IMR-90 (cell line): ENCODE measurements at regions not wholly inside any gene's neighbourhood (a gene's known extent, or its start where the extent isn't known, plus 50 kb on each side); places are given as distances from the start of the nearest gene placed in this dataset.
A peak's percentile ranks its signal among the peaks of the same experiment; 100 is the strongest.

Experiments
- ATAC-seq: fragments of 200-7000 bp; cut with Tn5 transposase; 2 replicates; pipeline ENCODE4 v1.9.1; 2020; ENCODE audit warnings: low read depth, mild to moderate bottlenecking, moderate library complexity
- BruUV-seq: library from RNA; stranded (reverse); fragments of 400-500 nt; replicated peaks from 2 replicates; lab custom pipeline; 2021; lab: Mats Ljungman, UMichigan
- CTCF ChIA-PET: fragments of 300-600 bp; formaldehyde crosslinking; extraction: SDS; loops from one replicate; lab custom pipeline; 2021; ENCODE audit warnings: antibody characterized with exemption; lab: Yijun Ruan, JAX
- POLR2A ChIA-PET: fragments of 300-600 bp; sonication (Branson Sonifier 250); formaldehyde crosslinking; loops from one replicate; lab custom pipeline; 2022; ENCODE audit warnings: antibody characterized with exemption; ENCODE audit not compliant: unreplicated experiment; lab: Charles Lee
- DNase-seq: peaks from one replicate; pipeline ENCODE4 v3.0.0; 2013
- H2AFZ ChIP-seq: replicated peaks from 2 replicates; pipeline ENCODE3; 2013; ENCODE audit warnings: low read length, mild to moderate bottlenecking; ENCODE audit not compliant: poor library complexity
- H2AK5ac ChIP-seq: 2 replicates; pipeline ENCODE4 v1.6.1; 2013; ENCODE audit warnings: low read depth, low read length, inconsistent platforms
- H2AK9ac ChIP-seq: replicated peaks from 2 replicates; pipeline ENCODE3; 2013; ENCODE audit warnings: mild to moderate bottlenecking, low read depth, low read length, moderate library complexity; ENCODE audit not compliant: poor library complexity
- H2BK120ac ChIP-seq: 2 replicates; pipeline ENCODE4 v1.6.1; 2013; ENCODE audit warnings: low read depth, low read length, inconsistent platforms
- H2BK15ac ChIP-seq: 3 replicates; pipeline ENCODE4 v1.6.1; 2013; ENCODE audit warnings: low read depth, low read length, inconsistent platforms
- H2BK20ac ChIP-seq: 2 replicates; pipeline ENCODE4 v1.6.1; 2013; ENCODE audit warnings: low read depth, mild to moderate bottlenecking, inconsistent platforms, low read length, moderate library complexity
- H2BK5ac ChIP-seq: 2 replicates; pipeline ENCODE4 v1.6.1; 2013; ENCODE audit warnings: mild to moderate bottlenecking, low read depth, low read length, inconsistent platforms; ENCODE audit not compliant: poor library complexity, severe bottlenecking
- H3K14ac ChIP-seq: replicated peaks from 2 replicates; pipeline ENCODE4 v1.6.1; 2013; ENCODE audit warnings: low read depth, low read length, inconsistent platforms
- H3K18ac ChIP-seq: 2 replicates; pipeline ENCODE4 v1.6.1; 2013; ENCODE audit warnings: low read depth, low read length, control low read depth
- H3K23ac ChIP-seq: 2 replicates; pipeline ENCODE4 v1.6.1; 2013; ENCODE audit warnings: low read depth, low read length, inconsistent platforms
- H3K27ac ChIP-seq: 2 replicates; pipeline ENCODE4 v1.5.1; 2013; ENCODE audit warnings: mild to moderate bottlenecking, control low read depth, low read length; ENCODE audit not compliant: insufficient read depth
- H3K27me3 ChIP-seq: 2 replicates; pipeline ENCODE4 v1.6.1; 2013; ENCODE audit warnings: low read length; ENCODE audit not compliant: control insufficient read depth, insufficient read depth
- H3K36me3 ChIP-seq: 2 replicates; pipeline ENCODE4 v1.6.1; 2013; ENCODE audit warnings: low read length, mixed read lengths; ENCODE audit not compliant: control insufficient read depth, insufficient read depth
- H3K4ac ChIP-seq: 2 replicates; pipeline ENCODE4 v1.6.1; 2013; ENCODE audit warnings: low read depth, low read length, inconsistent platforms
- H3K4me1 ChIP-seq: 2 replicates; pipeline ENCODE4 v1.6.1; 2013; ENCODE audit warnings: low read length, mixed read lengths; ENCODE audit not compliant: control insufficient read depth, insufficient read depth
- H3K4me2 ChIP-seq: 2 replicates; pipeline ENCODE4 v1.6.1; 2013; ENCODE audit warnings: low read depth, mild to moderate bottlenecking, control low read depth, low read length, moderate library complexity
- H3K4me3 ChIP-seq: 2 replicates; pipeline ENCODE4 v1.5.1; 2013; ENCODE audit warnings: low read depth, mild to moderate bottlenecking, control low read depth, low read length, moderate library complexity; ENCODE audit not compliant: insufficient read depth
- H3K56ac ChIP-seq: 2 replicates; pipeline ENCODE4 v1.6.1; 2013; ENCODE audit warnings: low read length, inconsistent platforms; ENCODE audit not compliant: insufficient read depth; ENCODE audit errors: extremely low read depth
- H3K79me1 ChIP-seq, 2 experiments: 2 replicates each; pipeline ENCODE4 v1.6.1; 2013; ENCODE audit warnings: low read length in 2 of 2, inconsistent platforms in 1 of 2, low read depth in 1 of 2
- H3K9ac ChIP-seq: 2 replicates; pipeline ENCODE4 v1.6.1; 2013; ENCODE audit warnings: low read depth, low read length, control low read depth
- H3K9me1 ChIP-seq: 2 replicates; pipeline ENCODE4 v1.6.1; 2013; ENCODE audit warnings: low read length, inconsistent platforms; ENCODE audit not compliant: insufficient read depth
- H3K9me3 ChIP-seq: 2 replicates; pipeline ENCODE4 v1.6.1; 2013; ENCODE audit warnings: low read length; ENCODE audit not compliant: control insufficient read depth, insufficient read depth
- H4K20me1 ChIP-seq: 2 replicates; pipeline ENCODE4 v1.6.1; 2013; ENCODE audit warnings: low read length, inconsistent platforms; ENCODE audit not compliant: insufficient read depth
- H4K5ac ChIP-seq: 2 replicates; pipeline ENCODE4 v1.6.1; 2013; ENCODE audit warnings: mild to moderate bottlenecking, low read depth, low read length, control low read depth
- H4K8ac ChIP-seq, 2 experiments: 2 replicates each; pipeline ENCODE4 v1.6.1; 2013; ENCODE audit warnings: low read depth in 2 of 2, low read length in 2 of 2, control low read depth in 1 of 2, inconsistent platforms in 1 of 2
- H4K91ac ChIP-seq: 2 replicates; pipeline ENCODE4 v1.6.1; 2013; ENCODE audit warnings: low read depth, low read length, inconsistent platforms; ENCODE audit not compliant: insufficient read depth
- CEBPB ChIP-seq: IDR thresholded peaks from 2 replicates; pipeline ENCODE4 v1.6.1; 2012; ENCODE audit warnings: low read depth, low read length, improper control_type of control experiment
- MXI1 ChIP-seq: IDR thresholded peaks from 2 replicates; pipeline ENCODE4 v1.6.1; 2012; ENCODE audit warnings: low read depth, mild to moderate bottlenecking, low read length, moderate library complexity, borderline replicate concordance
- RCOR1 ChIP-seq: IDR thresholded peaks from 2 replicates; pipeline ENCODE4 v1.6.1; 2012; ENCODE audit warnings: mild to moderate bottlenecking, low read length, improper control_type of control experiment; ENCODE audit not compliant: insufficient replicate concordance
- RFX5 ChIP-seq: IDR thresholded peaks from 2 replicates; pipeline ENCODE4 v1.8.0; 2012; ENCODE audit warnings: low read depth, mild to moderate bottlenecking, low read length, moderate library complexity
- WGBS, 2 experiments: methylation state at CpG; one replicate each; pipeline versions ENCODE4 v1.1.5 to v1.1.7; 2013; ENCODE audit warnings: missing lambda C conversion rate in 2 of 2; ENCODE audit not compliant: insufficient read length in 1 of 2; ENCODE audit errors: extremely low coverage in 2 of 2; 5-methylcytosine and 5-hydroxymethylcytosine counted together
- dilution Hi-C: fragments of 300-500 bp; cut with HindIII; formaldehyde crosslinking; loops from one replicate; pipeline ENCODE4 v1.14.3; 2018; ENCODE audit warnings: low sequenced_read_pairs; ENCODE audit not compliant: unreplicated experiment
- in situ Hi-C: fragments of 300-500 bp; cut with MboI; formaldehyde crosslinking; loops from 3 replicates; pipeline ENCODE4 v1.14.3; 2019; ENCODE audit warnings: low sequenced_read_pairs, inconsistent platforms, mixed read lengths
- intact Hi-C: fragments of 100-400 bp; cut with micrococcal nuclease; formaldehyde crosslinking; loops from 2 replicates; pipeline ENCODE4 v1.10.0; 2022

DNA sequence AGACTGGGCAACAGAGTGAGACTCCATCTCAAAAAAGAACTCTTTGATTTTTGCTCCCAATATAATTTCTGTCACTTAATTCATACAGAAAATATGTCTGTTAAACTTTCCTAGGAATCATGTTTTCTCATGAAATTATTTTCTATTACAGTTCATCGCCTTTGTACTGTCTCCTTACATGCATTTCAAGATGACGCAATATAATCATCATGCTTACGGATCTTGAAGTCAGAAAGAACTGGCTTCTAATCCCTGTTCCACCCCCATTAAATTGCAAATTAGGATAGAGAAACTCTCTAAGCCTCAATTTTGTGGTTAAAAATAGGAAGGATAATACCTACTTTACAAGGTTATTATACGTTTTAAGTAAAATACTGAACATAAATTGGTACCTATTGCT is 467.6 kb upstream of the SMIM21 start:
- in situ Hi-C loops (no loop called here), intact Hi-C loops (no loop called here), dilution Hi-C loops (no loop called here)
- Histone ChIP-seq H2AK9ac (no peak overlapping the region), H2AK5ac (no peak overlapping the region), H2BK20ac (no peak overlapping the region), H2BK120ac (no peak overlapping the region), H3K23ac (no peak overlapping the region), H3K4me3 (no peak overlapping the region), H3K4me1 (no peaks in the 10 kb centered on the region), H3K79me1 (no peaks in the 10 kb centered on the region), H3K36me3 (no peaks in the 10 kb centered on the region), H3K27me3 (no peaks in the 10 kb centered on the region), H3K9me3 (peaks cover 6% of the 10 kb centered on the region), H3K4me2 (no peak overlapping the region), H2AFZ (no peak overlapping the region), H3K14ac (no peak overlapping the region), H3K27ac (no peak overlapping the region), H3K9ac (no peak overlapping the region), H4K8ac (no peak overlapping the region), H4K20me1 (no peaks in the 10 kb centered on the region), H2BK5ac (no peak overlapping the region), H3K18ac (no peak overlapping the region), H2BK15ac (no peak overlapping the region), H3K9me1 (no peaks in the 10 kb centered on the region), H3K4ac (no peak overlapping the region), H4K5ac (no peak overlapping the region), H4K91ac (no peak overlapping the region), H3K56ac (no peak overlapping the region)
- no peak for DNase-seq
- ATAC-seq = no peak
- no CpG with 5 or more reads among the region's 4 CpGs for WGBS, 2 experiments
- TF ChIP-seq RCOR1 = no peak
- peak; percentile 59; the same call in 1 of the 2 replicates for TF ChIP-seq CEBPB
- TF ChIP-seq MXI1 = no peak
- TF ChIP-seq RFX5 = no peak
- POLR2A ChIA-PET = interaction anchor here (0.6 kb wide), 1 partner anchor 10 kb away, joined by 6 read pairs; no protein-coding TSS in a partner anchor
- CTCF ChIA-PET = no interaction called here
- BruUV-seq = no TSS peak
